ENCODE measurements at regions not wholly inside any gene's neighbourhood (a gene's known extent, or its start where the extent isn't known, plus 50 kb on each side); places are given as distances from the start of the nearest gene placed in this dataset.
"Not testable (repeated sequence)": the region's sequence is repeated elsewhere in the genome, so short reads cannot be mapped to it uniquely, and the experiment has no call there.

GRCh38 chr3:153528473-153528872, 366.4 kb downstream of the RAP2B start:
- intact Hi-C loops (cut with DNase I) = no loop called here
- H3K27me3 ChIP-seq (replicated peaks; ENCODE audit: insufficient read depth) = no peaks in the 10 kb centered on the region
- TF ChIP-seq POLR2AphosphoS5 (IDR thresholded peaks at IDR 0.05) = no peak
- TF ChIP-seq CTCF (IDR thresholded peaks at IDR 0.05) = no peak
- no peak for TF ChIP-seq POLR2A (IDR thresholded peaks at IDR 0.05)
- DNase-seq (ENCODE audit: low spot score) = no peak
- H3K4me3 ChIP-seq = no peak overlapping the region
- H3K4me1 ChIP-seq (replicated peaks) = no peaks in the 10 kb centered on the region
- no peak overlapping the region for H3K27ac ChIP-seq
- no peaks in the 10 kb centered on the region for H3K36me3 ChIP-seq
- H3K9me3 ChIP-seq = no peaks in the 10 kb centered on the region

GRCh38 chr3:153539263-153539662, 377.2 kb downstream of the RAP2B start:
- 67% methylated on average over 1 of the region's 1 CpG for WGBS
- intact Hi-C loops (cut with DNase I) = no loop called here
- no peak for DNase-seq (ENCODE audit: low spot score)
- Histone ChIP-seq H3K27me3 (replicated peaks; ENCODE audit: insufficient read depth) (no peaks in the 10 kb centered on the region), H3K36me3 (no peaks in the 10 kb centered on the region), H3K27ac (no peak overlapping the region), H3K9me3 (no peaks in the 10 kb centered on the region), H3K4me3 (no peak overlapping the region), H3K4me1 (replicated peaks) (no peaks in the 10 kb centered on the region)
- TF ChIP-seq POLR2AphosphoS5 (IDR thresholded peaks at IDR 0.05) (no peak), CTCF (IDR thresholded peaks at IDR 0.05) (no peak), POLR2A (IDR thresholded peaks at IDR 0.05) (no peak)

- no peak for TF ChIP-seq POLR2A (IDR thresholded peaks at IDR 0.05)
- no peak for TF ChIP-seq POLR2AphosphoS5 (IDR thresholded peaks at IDR 0.05)
- no peak for TF ChIP-seq CTCF (IDR thresholded peaks at IDR 0.05)
These were observed 383.4 kb downstream of the RAP2B start for GRCh38 chr3:153545471-153545870.

GRCh38 chr3:153547970-153548369, 385.9 kb downstream of the RAP2B start:
- DNase-seq (ENCODE audit: low spot score) = no peak
- H3K9me3 ChIP-seq = no peaks in the 10 kb centered on the region
- no peaks in the 10 kb centered on the region for H3K4me1 ChIP-seq (replicated peaks)
- H3K36me3 ChIP-seq = no peaks in the 10 kb centered on the region
- 96% methylated on average over 1 of the region's 1 CpG for WGBS
- TF ChIP-seq CTCF (IDR thresholded peaks at IDR 0.05) (no peak), POLR2AphosphoS5 (IDR thresholded peaks at IDR 0.05) (no peak), POLR2A (IDR thresholded peaks at IDR 0.05) (no peak)
- intact Hi-C loops (cut with DNase I) = no loop called here
- H3K4me3 ChIP-seq = no peak overlapping the region
- H3K27me3 ChIP-seq (replicated peaks; ENCODE audit: insufficient read depth) = no peaks in the 10 kb centered on the region
- no peak overlapping the region for H3K27ac ChIP-seq

More at GRCh38 chr3:153545471-153545870, 383.4 kb downstream of the RAP2B start:
- Histone ChIP-seq H3K27me3 (replicated peaks; ENCODE audit: insufficient read depth) (no peaks in the 10 kb centered on the region), H3K4me1 (replicated peaks) (no peaks in the 10 kb centered on the region), H3K36me3 (no peaks in the 10 kb centered on the region), H3K9me3 (no peaks in the 10 kb centered on the region), H3K27ac (no peak overlapping the region), H3K4me3 (no peak overlapping the region)
- 64% methylated on average over 3 of the region's 3 CpGs for WGBS
- no peak for DNase-seq (ENCODE audit: low spot score)
- intact Hi-C loops (cut with DNase I) = no loop called here

GRCh38 chr3:153549686-153550085, 387.7 kb downstream of the RAP2B start:
- H3K27ac ChIP-seq; H3K27me3 ChIP-seq (replicated peaks; ENCODE audit: insufficient read depth); H3K9me3 ChIP-seq; DNase-seq (ENCODE audit: low spot score); H3K36me3 ChIP-seq; H3K4me3 ChIP-seq; H3K4me1 ChIP-seq (replicated peaks); intact Hi-C loops (cut with DNase I): not testable (repeated sequence)
